K562 (cell line): ENCODE measurements at regions not wholly inside any gene's neighbourhood (a gene's known extent, or its start where the extent isn't known, plus 50 kb on each side); places are given as distances from the start of the nearest gene placed in this dataset.

ENCODE experiments used
- ATAC-seq: fragments of 200-7000 bp; cut with Tn5 transposase; 3 replicates; pipeline ENCODE4 v1.9.1; 2020; ENCODE audit warnings: moderate library complexity
- BruUV-seq: library from RNA; stranded (reverse); fragments of 400-500 nt; replicated peaks from 2 replicates; lab custom pipeline; 2021; lab: Mats Ljungman, UMichigan
- CTCF ChIA-PET: fragments of 300-600 bp; formaldehyde crosslinking; extraction: SDS; loops from one replicate; lab custom pipeline; 2021; ENCODE audit warnings: low intra/inter-chr PET ratio; lab: Yijun Ruan, JAX
- POLR2A ChIA-PET: fragments of 300-600, 350-650 bp; sonication (Branson Sonifier 250); formaldehyde crosslinking; extraction: SDS; loops from one replicate; lab custom pipeline; 2021; ENCODE audit warnings: antibody characterized with exemption, inconsistent platforms; lab: Yijun Ruan, JAX
- DNase-seq, 4 experiments: peaks; one replicate each; pipeline versions ENCODE4 v3.0.0 to v3.0.0-alpha.2; 2011 to 2018; ENCODE audit warnings: low spot score in 3 of 4, mixed read lengths in 3 of 4; ENCODE audit errors: extremely low read depth in 1 of 4
- FAIRE-seq: peaks from 2 replicates; lab custom pipeline; 2011; peaks lifted over from hg19 to GRCh38; lab: Jason Lieb, UNC
- H2AFZ ChIP-seq: 2 replicates; pipeline ENCODE4 v1.6.0; 2011; ENCODE audit warnings: low read depth, low read length, control low read depth, inconsistent platforms
- H3K27ac ChIP-seq: fragments of 200-600 bp; 3 replicates; pipeline ENCODE4 v1.8.0; 2011; ENCODE audit warnings: low read depth, mild to moderate bottlenecking, control low read depth, inconsistent platforms, low read length, moderate library complexity, mixed read lengths; ENCODE audit errors: extremely low read depth
- H3K27me3 ChIP-seq, 2 experiments: fragments of 300-600 bp in 1 of 2; 2 replicates in 1 of 2; 3 replicates in 1 of 2; pipeline versions ENCODE4 v1.6.0 to v1.8.0; 2011; ENCODE audit warnings: inconsistent platforms in 2 of 2, low read length in 2 of 2, mild to moderate bottlenecking in 1 of 2, mixed read lengths in 1 of 2, moderate library complexity in 1 of 2; ENCODE audit not compliant: control insufficient read depth in 2 of 2, insufficient read depth in 2 of 2
- H3K36me3 ChIP-seq: fragments of 300-600 bp; 3 replicates; pipeline ENCODE4 v1.8.0; 2011; ENCODE audit warnings: mild to moderate bottlenecking, low read length, inconsistent platforms; ENCODE audit not compliant: control insufficient read depth, insufficient read depth
- H3K4me1 ChIP-seq, 2 experiments: fragments of 200-600 bp in 1 of 2; replicated peaks in 1 of 2; 2 replicates in 1 of 2; 3 replicates in 1 of 2; pipeline versions ENCODE4 v1.5.1 to v1.8.0; 2011; ENCODE audit warnings: inconsistent platforms in 2 of 2, low read length in 2 of 2, mild to moderate bottlenecking in 1 of 2, mixed read lengths in 1 of 2, moderate library complexity in 1 of 2; ENCODE audit not compliant: control insufficient read depth in 2 of 2, insufficient read depth in 2 of 2
- H3K4me2 ChIP-seq: 2 replicates; pipeline ENCODE4 v1.6.1; 2011; ENCODE audit warnings: low read length, control low read depth, inconsistent platforms, mixed read lengths; ENCODE audit not compliant: insufficient read depth
- H3K4me3 ChIP-seq: fragments of 200-600 bp; sonication (generic), shearing (Covaris generic); 2 replicates; pipeline ENCODE4 v1.5.1; 2016; ENCODE audit warnings: control low read depth, inconsistent platforms
- H3K79me2 ChIP-seq: fragments of 200-600 bp; 3 replicates; pipeline ENCODE4 v1.8.0; 2011; ENCODE audit warnings: low read length, inconsistent platforms; ENCODE audit not compliant: control insufficient read depth, insufficient read depth
- H3K9ac ChIP-seq, 2 experiments: 2 replicates each; pipeline versions ENCODE4 v1.6.0 to v1.6.1; 2011; ENCODE audit warnings: low read depth in 2 of 2, low read length in 2 of 2, control low read depth in 1 of 2, inconsistent platforms in 1 of 2, mild to moderate bottlenecking in 1 of 2, mixed read lengths in 1 of 2; ENCODE audit not compliant: insufficient read depth in 1 of 2
- H3K9me1 ChIP-seq: one replicate; pipeline ENCODE4 v1.6.0; 2011; ENCODE audit warnings: inconsistent platforms, mild to moderate bottlenecking, low read length, moderate library complexity; ENCODE audit not compliant: control insufficient read depth, insufficient read depth
- H3K9me3 ChIP-seq: replicated peaks from 2 replicates; pipeline ENCODE4 v1.5.1; 2011; ENCODE audit warnings: low read depth, low read length, inconsistent platforms; ENCODE audit not compliant: control insufficient read depth, insufficient read depth
- H4K20me1 ChIP-seq: replicated peaks from 2 replicates; pipeline ENCODE4 v1.6.1; 2011; ENCODE audit warnings: low read length, inconsistent platforms, mixed read lengths; ENCODE audit not compliant: control insufficient read depth, insufficient read depth
- CEBPG ChIP-seq, 3 experiments: fragments of 200-800 bp in 1 of 3; sonication (Bioruptor generic) in 1 of 3; sonication (generic) in 1 of 3; formaldehyde crosslinking in 1 of 3; IDR thresholded peaks in 2 of 3; conservative IDR thresholded peaks in 1 of 3; 2 replicates each; pipeline versions ENCODE4 v1.6.1 to v1.8.0; 2016 to 2022; ENCODE audit warnings: missing compliant biosample characterization in 2 of 3, missing genetic modification characterization in 2 of 3, mild to moderate bottlenecking in 1 of 3, missing genetic modification reagents in 1 of 3
- KDM2B ChIP-seq: fragments of 250-450 bp; sonication (Bioruptor Pico); IDR thresholded peaks from 2 replicates; pipeline ENCODE4 v1.8.0; 2021; ENCODE audit warnings: mild to moderate bottlenecking, moderate library complexity
- NR2C1 ChIP-seq, 2 experiments: fragments of 450-650 bp; IDR thresholded peaks; 2 replicates each; pipeline ENCODE4 v1.6.1; 2017; ENCODE audit warnings: mild to moderate bottlenecking in 2 of 2, antibody characterized with exemption in 1 of 2, inconsistent platforms in 1 of 2, missing compliant biosample characterization in 1 of 2, missing genetic modification characterization in 1 of 2
- OTX1 ChIP-seq: fragments of 450-650 bp; formaldehyde crosslinking; IDR thresholded peaks from 2 replicates; pipeline ENCODE4 v1.4.0; 2022; ENCODE audit warnings: mild to moderate bottlenecking
- STAT6 ChIP-seq: sonication (generic); formaldehyde crosslinking; IDR thresholded peaks from 2 replicates; pipeline ENCODE4 v1.8.1; 2023; ENCODE audit warnings: mild to moderate bottlenecking, missing genetic modification reagents
- ZNF324 ChIP-seq: fragments of 250-450 bp; sonication (Bioruptor Pico); IDR thresholded peaks from 2 replicates; pipeline ENCODE4 v1.4.0; 2020; ENCODE audit warnings: mild to moderate bottlenecking
- WGBS: fragments of 100-300 bp; shearing (Covaris generic); methylation state at CpG from one replicate; pipeline ENCODE4 v1.1.6; 2016; ENCODE audit warnings: low coverage, mixed read lengths; ENCODE audit not compliant: insufficient coverage; ENCODE audit errors: missing lambda C conversion rate; 5-methylcytosine and 5-hydroxymethylcytosine counted together
- in situ Hi-C: fragments of 300-500 bp; cut with MboI; formaldehyde crosslinking; loops from 4 replicates; pipeline ENCODE4 v1.15.0; 2018; ENCODE audit warnings: inconsistent platforms, mixed read lengths
- intact Hi-C: fragments of 100-400 bp; cut with micrococcal nuclease; formaldehyde crosslinking; loops from 2 replicates; pipeline ENCODE4 v1.14.2; 2022
- TF ChIP-seq, protein P1 (sequence below): fragments of 250-450 bp; sonication (Bioruptor Pico); IDR thresholded peaks from 2 replicates; pipeline ENCODE4 v1.6.1; 2021; ENCODE audit warnings: mild to moderate bottlenecking
- TF ChIP-seq, protein P2 (sequence below), 2 experiments: fragments of 450-650 bp; IDR thresholded peaks; 2 replicates each; pipeline ENCODE4 v1.6.1; 2016; ENCODE audit warnings: mild to moderate bottlenecking in 2 of 2, borderline replicate concordance in 1 of 2, low read depth in 1 of 2, moderate library complexity in 1 of 2
- TF ChIP-seq, protein P3 (sequence below), 2 experiments: fragments of 450-650 bp in 1 of 2; sonication (generic) in 1 of 2; formaldehyde crosslinking; conservative IDR thresholded peaks; 2 replicates each; pipeline versions ENCODE4 v1.4.0 to v1.8.1; 2020 to 2022; ENCODE audit warnings: mild to moderate bottlenecking in 1 of 2, missing genetic modification reagents in 1 of 2

- no peak overlapping the region for H3K4me2 ChIP-seq
- intact Hi-C loops = no loop called here
- 2% methylated on average over 5 of the region's 5 CpGs for WGBS
- no peak for DNase-seq
- no peaks in the 10 kb centered on the region for H3K9me1 ChIP-seq
- no peaks in the 10 kb centered on the region for H3K4me1 ChIP-seq
- BruUV-seq = no TSS peak
- ChIA-PET CTCF (no interaction called here), POLR2A (interaction anchor here (0.7 kb wide), 1 partner anchor 221 kb away, joined by 3 read pairs; no protein-coding TSS in a partner anchor)
- no peak overlapping the region for H3K27ac ChIP-seq
- no peaks in the 10 kb centered on the region for H4K20me1 ChIP-seq
- H3K27me3 ChIP-seq = no peaks in the 10 kb centered on the region
- H3K4me3 ChIP-seq = no peak overlapping the region
- H3K9ac ChIP-seq = no peak overlapping the region
- no peaks in the 10 kb centered on the region for H3K79me2 ChIP-seq
- H3K9me3 ChIP-seq = no peaks in the 10 kb centered on the region
- in situ Hi-C loops = loop anchor here (25.0 kb wide), 1 partner anchor 1460 kb away; the partner anchor contains the start of gene TTLL2
- no peak for FAIRE-seq
- no peaks in the 10 kb centered on the region for H3K36me3 ChIP-seq
- ATAC-seq = no peak
- no peak overlapping the region for H2AFZ ChIP-seq
- TF ChIP-seq KDM2B (no peak), ZNF324 (CRISPR knock-in tag) (no peak), STAT6 (CRISPR knock-in tag) (no peak), NR2C1 (IDR thresholded peaks at IDR 0.05) (no peak), NR2C1 (tag; IDR thresholded peaks at IDR 0.05) (no peak), CEBPG (CRISPR knock-in tag; IDR thresholded peaks at IDR 0.05) (no peak), CEBPG (tag; conservative IDR thresholded peaks at IDR 0.05 in 1 of 2, IDR thresholded peaks at IDR 0.05 in 1 of 2) (no peak), OTX1 (CRISPR knock-in tag) (no peak)
- TF ChIP-seq, protein P1, sequence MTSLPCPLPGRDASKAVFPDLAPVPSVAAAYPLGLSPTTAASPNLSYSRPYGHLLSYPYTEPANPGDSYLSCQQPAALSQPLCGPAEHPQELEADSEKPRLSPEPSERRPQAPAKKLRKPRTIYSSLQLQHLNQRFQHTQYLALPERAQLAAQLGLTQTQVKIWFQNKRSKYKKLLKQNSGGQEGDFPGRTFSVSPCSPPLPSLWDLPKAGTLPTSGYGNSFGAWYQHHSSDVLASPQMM = no peak
- TF ChIP-seq, protein P2, sequence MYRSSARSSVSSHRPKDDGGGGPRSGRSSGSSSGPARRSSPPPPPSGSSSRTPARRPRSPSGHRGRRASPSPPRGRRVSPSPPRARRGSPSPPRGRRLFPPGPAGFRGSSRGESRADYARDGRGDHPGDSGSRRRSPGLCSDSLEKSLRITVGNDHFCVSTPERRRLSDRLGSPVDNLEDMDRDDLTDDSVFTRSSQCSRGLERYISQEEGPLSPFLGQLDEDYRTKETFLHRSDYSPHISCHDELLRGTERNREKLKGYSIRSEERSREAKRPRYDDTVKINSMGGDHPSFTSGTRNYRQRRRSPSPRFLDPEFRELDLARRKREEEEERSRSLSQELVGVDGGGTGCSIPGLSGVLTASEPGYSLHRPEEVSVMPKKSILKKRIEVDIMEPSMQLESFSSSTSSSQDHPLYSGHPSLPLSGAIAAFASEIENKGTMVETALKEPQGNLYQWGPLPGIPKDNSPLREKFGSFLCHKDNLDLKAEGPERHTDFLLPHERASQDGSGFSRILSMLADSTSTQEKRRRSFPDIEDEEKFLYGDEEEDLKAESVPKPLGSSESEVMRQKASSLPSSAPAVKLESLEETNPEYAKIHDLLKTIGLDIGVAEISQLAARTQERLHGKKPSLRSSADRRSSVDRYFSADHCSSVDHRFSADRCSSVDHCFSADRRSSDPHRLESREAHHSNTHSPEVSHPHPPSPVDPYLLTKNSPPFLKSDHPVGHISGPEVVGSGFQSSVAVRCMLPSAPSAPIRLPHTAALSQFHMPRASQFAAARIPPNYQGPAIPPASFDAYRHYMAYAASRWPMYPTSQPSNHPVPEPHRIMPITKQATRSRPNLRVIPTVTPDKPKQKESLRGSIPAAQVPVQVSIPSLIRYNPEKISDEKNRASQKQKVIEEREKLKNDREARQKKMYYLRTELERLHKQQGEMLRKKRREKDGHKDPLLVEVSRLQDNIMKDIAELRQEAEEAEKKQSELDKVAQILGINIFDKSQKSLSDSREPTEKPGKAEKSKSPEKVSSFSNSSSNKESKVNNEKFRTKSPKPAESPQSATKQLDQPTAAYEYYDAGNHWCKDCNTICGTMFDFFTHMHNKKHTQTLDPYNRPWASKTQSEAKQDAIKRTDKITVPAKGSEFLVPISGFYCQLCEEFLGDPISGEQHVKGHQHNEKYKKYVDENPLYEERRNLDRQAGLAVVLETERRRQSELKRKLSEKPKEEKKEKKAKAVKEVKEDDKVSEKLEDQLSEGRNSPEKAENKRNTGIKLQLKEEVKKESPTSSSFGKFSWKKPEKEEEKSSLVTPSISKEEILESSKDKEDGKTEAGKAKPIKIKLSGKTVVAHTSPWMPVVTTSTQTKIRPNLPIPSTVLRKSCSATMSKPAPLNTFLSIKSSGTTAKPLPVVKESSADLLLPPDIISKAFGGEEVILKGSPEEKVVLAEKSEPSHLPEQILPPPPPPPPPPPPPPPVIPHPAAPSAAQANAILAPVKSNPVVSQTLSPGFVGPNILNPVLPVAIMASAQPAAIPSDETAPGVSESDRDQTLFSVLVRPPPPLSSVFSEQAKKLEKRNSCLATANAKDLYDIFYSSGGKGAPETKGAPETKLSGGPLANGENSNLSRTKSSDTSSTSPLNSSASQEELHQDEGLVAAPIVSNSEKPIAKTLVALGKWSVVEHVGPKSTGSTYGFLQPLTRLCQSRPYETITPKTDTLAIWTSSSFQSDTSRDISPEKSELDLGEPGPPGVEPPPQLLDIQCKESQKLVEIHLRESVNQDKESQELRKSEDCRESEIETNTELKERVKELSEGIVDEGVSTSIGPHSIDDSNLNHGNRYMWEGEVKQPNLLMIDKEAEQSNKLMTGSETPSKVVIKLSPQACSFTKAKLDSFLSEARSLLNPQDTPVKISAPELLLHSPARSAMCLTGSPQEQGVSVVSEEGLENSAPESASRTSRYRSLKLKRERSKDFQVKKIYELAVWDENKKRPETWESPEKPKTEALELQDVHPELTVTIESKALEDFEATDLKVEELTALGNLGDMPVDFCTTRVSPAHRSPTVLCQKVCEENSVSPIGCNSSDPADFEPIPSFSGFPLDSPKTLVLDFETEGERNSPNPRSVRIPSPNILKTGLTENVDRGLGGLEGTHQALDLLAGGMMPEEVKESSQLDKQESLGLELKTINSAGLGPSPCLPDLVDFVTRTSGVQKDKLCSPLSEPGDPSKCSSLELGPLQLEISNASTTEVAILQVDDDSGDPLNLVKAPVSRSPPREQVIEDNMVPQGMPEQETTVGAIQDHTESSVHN (IDR thresholded peaks at IDR 0.05; ENCODE audit: borderline replicate concordance in 1 of 2, low read depth in 1 of 2) = no peak
- TF ChIP-seq, protein P3, sequence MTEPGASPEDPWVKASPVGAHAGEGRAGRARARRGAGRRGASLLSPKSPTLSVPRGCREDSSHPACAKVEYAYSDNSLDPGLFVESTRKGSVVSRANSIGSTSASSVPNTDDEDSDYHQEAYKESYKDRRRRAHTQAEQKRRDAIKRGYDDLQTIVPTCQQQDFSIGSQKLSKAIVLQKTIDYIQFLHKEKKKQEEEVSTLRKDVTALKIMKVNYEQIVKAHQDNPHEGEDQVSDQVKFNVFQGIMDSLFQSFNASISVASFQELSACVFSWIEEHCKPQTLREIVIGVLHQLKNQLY (CRISPR knock-in tag; conservative IDR thresholded peaks at IDR 0.05) = no peak
Measured at GRCh38 chr6:165877192-165877591, 214.2 kb upstream of the PDE10A start.
